ENCODE measurements at regions not wholly inside any gene's neighbourhood (a gene's known extent, or its start where the extent isn't known, plus 50 kb on each side); places are given as distances from the start of the nearest gene placed in this dataset.

DNA sequence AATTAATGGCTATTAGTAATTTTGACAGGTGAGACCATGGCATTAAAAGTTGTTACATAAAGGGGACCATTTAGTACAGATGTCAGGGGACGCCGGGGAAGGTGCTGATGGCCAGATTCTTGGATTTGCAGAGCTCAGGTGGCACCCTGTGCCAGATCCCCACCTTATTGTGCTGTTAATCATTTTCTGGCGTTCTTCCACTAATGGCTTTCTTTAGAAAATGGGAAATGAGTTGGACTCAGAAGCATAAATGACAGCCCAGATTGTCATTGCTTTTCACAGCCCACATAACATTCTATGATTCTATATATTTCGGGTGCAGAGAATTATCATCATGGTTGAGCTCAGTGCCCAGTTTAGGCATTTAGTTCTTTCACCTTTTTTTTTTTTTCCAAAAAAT lies 257.2 kb upstream of the TCF4 start:
- in situ Hi-C loops (cut with MboI) (no loop called here), intact Hi-C loops (cut with micrococcal nuclease; ENCODE audit: unreplicated experiment) (no loop called here)
- POLR2A ChIA-PET: no interaction called here
- SMC1A ChIA-PET (ENCODE audit: uncharacterized antibody, unreplicated experiment): no interaction called here
- H3K4me2 ChIP-seq (ENCODE audit: control insufficient read depth, insufficient read depth): no peak overlapping the region
- 26% methylated on average over 4 of the region's 4 CpGs for WGBS (ENCODE audit: insufficient coverage, insufficient replicate concordance, low lambda C conversion rate, missing lambda C conversion rate)
- no TSS peak for BruUV-seq (replicated peaks)
- H3K4me1 ChIP-seq (ENCODE audit: control insufficient read depth, insufficient read depth, low read length): no peaks in the 10 kb centered on the region
- H2AFZ ChIP-seq (ENCODE audit: control insufficient read depth, low read depth, low read length): no peak overlapping the region
- no peaks in the 10 kb centered on the region for H3K79me2 ChIP-seq (ENCODE audit: control insufficient read depth, insufficient read depth, low read length)
- no peaks in the 10 kb centered on the region for H4K20me1 ChIP-seq (ENCODE audit: control insufficient read depth, insufficient read depth)
- no peaks in the 10 kb centered on the region for H3K27me3 ChIP-seq (replicated peaks in 1 of 2; ENCODE audit: control insufficient read depth in 2 of 2, insufficient read depth in 2 of 2, low read length in 1 of 2)
- H3K27ac ChIP-seq (ENCODE audit: control insufficient read depth, insufficient read depth): no peak overlapping the region
- H3K9ac ChIP-seq (ENCODE audit: control insufficient read depth, insufficient read depth, low read length): no peak overlapping the region
- FAIRE-seq (no peak), DNase-seq (ENCODE audit: low read depth, low spot score) (no peak), ATAC-seq (no peak)
- CTCF ChIA-PET: interaction anchor here (1.4 kb wide), 1 partner anchor 610 kb away, joined by 6 read pairs; no protein-coding TSS in a partner anchor
- H3K4me3 ChIP-seq: no peak overlapping the region
- TF ChIP-seq HDGF (IDR thresholded peaks at IDR 0.05) (no peak), ASH2L (IDR thresholded peaks at IDR 0.05; ENCODE audit: borderline replicate concordance, low read depth) (no peak), LARP7 (IDR thresholded peaks at IDR 0.05) (no peak), IKZF1 (conservative IDR thresholded peaks at IDR 0.05) (no peak), STAT1 (conservative IDR thresholded peaks at IDR 0.05) (no peak), NFXL1 (IDR thresholded peaks at IDR 0.05; ENCODE audit: borderline replicate concordance) (no peak), ATF7 (IDR thresholded peaks at IDR 0.05; ENCODE audit: low read depth) (no peak), MTA2 (IDR thresholded peaks at IDR 0.05; ENCODE audit: low read depth) (no peak)
- TF ChIP-seq, protein P1, sequence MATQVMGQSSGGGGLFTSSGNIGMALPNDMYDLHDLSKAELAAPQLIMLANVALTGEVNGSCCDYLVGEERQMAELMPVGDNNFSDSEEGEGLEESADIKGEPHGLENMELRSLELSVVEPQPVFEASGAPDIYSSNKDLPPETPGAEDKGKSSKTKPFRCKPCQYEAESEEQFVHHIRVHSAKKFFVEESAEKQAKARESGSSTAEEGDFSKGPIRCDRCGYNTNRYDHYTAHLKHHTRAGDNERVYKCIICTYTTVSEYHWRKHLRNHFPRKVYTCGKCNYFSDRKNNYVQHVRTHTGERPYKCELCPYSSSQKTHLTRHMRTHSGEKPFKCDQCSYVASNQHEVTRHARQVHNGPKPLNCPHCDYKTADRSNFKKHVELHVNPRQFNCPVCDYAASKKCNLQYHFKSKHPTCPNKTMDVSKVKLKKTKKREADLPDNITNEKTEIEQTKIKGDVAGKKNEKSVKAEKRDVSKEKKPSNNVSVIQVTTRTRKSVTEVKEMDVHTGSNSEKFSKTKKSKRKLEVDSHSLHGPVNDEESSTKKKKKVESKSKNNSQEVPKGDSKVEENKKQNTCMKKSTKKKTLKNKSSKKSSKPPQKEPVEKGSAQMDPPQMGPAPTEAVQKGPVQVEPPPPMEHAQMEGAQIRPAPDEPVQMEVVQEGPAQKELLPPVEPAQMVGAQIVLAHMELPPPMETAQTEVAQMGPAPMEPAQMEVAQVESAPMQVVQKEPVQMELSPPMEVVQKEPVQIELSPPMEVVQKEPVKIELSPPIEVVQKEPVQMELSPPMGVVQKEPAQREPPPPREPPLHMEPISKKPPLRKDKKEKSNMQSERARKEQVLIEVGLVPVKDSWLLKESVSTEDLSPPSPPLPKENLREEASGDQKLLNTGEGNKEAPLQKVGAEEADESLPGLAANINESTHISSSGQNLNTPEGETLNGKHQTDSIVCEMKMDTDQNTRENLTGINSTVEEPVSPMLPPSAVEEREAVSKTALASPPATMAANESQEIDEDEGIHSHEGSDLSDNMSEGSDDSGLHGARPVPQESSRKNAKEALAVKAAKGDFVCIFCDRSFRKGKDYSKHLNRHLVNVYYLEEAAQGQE (IDR thresholded peaks at IDR 0.05; ENCODE audit: low read depth, low read length): no peak
- TF ChIP-seq, protein P2, sequence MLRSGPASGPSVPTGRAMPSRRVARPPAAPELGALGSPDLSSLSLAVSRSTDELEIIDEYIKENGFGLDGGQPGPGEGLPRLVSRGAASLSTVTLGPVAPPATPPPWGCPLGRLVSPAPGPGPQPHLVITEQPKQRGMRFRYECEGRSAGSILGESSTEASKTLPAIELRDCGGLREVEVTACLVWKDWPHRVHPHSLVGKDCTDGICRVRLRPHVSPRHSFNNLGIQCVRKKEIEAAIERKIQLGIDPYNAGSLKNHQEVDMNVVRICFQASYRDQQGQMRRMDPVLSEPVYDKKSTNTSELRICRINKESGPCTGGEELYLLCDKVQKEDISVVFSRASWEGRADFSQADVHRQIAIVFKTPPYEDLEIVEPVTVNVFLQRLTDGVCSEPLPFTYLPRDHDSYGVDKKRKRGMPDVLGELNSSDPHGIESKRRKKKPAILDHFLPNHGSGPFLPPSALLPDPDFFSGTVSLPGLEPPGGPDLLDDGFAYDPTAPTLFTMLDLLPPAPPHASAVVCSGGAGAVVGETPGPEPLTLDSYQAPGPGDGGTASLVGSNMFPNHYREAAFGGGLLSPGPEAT (IDR thresholded peaks at IDR 0.05; ENCODE audit: low read depth): no peak
- TF ChIP-seq, protein P3, sequence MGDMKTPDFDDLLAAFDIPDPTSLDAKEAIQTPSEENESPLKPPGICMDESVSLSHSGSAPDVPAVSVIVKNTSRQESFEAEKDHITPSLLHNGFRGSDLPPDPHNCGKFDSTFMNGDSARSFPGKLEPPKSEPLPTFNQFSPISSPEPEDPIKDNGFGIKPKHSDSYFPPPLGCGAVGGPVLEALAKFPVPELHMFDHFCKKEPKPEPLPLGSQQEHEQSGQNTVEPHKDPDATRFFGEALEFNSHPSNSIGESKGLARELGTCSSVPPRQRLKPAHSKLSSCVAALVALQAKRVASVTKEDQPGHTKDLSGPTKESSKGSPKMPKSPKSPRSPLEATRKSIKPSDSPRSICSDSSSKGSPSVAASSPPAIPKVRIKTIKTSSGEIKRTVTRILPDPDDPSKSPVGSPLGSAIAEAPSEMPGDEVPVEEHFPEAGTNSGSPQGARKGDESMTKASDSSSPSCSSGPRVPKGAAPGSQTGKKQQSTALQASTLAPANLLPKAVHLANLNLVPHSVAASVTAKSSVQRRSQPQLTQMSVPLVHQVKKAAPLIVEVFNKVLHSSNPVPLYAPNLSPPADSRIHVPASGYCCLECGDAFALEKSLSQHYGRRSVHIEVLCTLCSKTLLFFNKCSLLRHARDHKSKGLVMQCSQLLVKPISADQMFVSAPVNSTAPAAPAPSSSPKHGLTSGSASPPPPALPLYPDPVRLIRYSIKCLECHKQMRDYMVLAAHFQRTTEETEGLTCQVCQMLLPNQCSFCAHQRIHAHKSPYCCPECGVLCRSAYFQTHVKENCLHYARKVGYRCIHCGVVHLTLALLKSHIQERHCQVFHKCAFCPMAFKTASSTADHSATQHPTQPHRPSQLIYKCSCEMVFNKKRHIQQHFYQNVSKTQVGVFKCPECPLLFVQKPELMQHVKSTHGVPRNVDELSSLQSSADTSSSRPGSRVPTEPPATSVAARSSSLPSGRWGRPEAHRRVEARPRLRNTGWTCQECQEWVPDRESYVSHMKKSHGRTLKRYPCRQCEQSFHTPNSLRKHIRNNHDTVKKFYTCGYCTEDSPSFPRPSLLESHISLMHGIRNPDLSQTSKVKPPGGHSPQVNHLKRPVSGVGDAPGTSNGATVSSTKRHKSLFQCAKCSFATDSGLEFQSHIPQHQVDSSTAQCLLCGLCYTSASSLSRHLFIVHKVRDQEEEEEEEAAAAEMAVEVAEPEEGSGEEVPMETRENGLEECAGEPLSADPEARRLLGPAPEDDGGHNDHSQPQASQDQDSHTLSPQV (IDR thresholded peaks at IDR 0.05): no peak
- no peaks in the 10 kb centered on the region for H3K36me3 ChIP-seq (ENCODE audit: control insufficient read depth in 2 of 2, insufficient read depth in 2 of 2, low read length in 1 of 2)
- H3K9me3 ChIP-seq (replicated peaks; ENCODE audit: control insufficient read depth, insufficient read depth, low read length): no peaks in the 10 kb centered on the region
- RAD21 ChIA-PET (ENCODE audit: unreplicated experiment): no interaction called here
